ENCODE measurements at regions not wholly inside any gene's neighbourhood (a gene's known extent, or its start where the extent isn't known, plus 50 kb on each side); places are given as distances from the start of the nearest gene placed in this dataset.

DNA sequence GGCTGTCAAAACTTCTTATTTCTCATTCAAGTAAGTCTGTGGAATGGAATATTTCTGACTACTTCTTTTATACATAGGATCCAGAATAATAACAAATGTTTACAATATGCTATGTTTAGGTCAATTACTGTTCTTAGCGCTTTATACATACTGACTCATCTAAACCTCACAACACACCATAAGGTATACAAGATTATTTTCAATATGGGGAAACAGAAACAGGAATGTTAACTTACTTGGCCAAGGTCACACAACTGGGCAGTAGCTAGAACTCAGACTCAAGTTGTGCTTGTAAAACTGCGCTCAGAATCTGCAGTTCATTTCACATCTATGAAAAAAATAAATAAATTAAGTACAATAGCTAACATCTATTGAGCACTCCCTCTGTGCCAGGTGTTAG is 168.0 kb downstream of the GNAI1 start:
- TF ChIP-seq, protein P1, sequence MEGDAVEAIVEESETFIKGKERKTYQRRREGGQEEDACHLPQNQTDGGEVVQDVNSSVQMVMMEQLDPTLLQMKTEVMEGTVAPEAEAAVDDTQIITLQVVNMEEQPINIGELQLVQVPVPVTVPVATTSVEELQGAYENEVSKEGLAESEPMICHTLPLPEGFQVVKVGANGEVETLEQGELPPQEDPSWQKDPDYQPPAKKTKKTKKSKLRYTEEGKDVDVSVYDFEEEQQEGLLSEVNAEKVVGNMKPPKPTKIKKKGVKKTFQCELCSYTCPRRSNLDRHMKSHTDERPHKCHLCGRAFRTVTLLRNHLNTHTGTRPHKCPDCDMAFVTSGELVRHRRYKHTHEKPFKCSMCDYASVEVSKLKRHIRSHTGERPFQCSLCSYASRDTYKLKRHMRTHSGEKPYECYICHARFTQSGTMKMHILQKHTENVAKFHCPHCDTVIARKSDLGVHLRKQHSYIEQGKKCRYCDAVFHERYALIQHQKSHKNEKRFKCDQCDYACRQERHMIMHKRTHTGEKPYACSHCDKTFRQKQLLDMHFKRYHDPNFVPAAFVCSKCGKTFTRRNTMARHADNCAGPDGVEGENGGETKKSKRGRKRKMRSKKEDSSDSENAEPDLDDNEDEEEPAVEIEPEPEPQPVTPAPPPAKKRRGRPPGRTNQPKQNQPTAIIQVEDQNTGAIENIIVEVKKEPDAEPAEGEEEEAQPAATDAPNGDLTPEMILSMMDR (conservative IDR thresholded peaks at IDR 0.05; ENCODE audit: low read depth in 2 of 2) = no peak
- TF ChIP-seq EZH2phosphoT487 (IDR thresholded peaks at IDR 0.05; ENCODE audit: unreplicated experiment) (no peak), POLR2AphosphoS5 (IDR thresholded peaks at IDR 0.05; ENCODE audit: low read depth) (no peak), JUNB (IDR thresholded peaks at IDR 0.05; ENCODE audit: unreplicated experiment) (no peak), EZH2 (IDR thresholded peaks at IDR 0.05; ENCODE audit: low read depth, unreplicated experiment) (no peak)

Measured in GM23338 (cell line).